Lung (tissue), 11 donors: ENCODE measurements at regions not wholly inside any gene's neighbourhood (a gene's known extent, or its start where the extent isn't known, plus 50 kb on each side); places are given as distances from the start of the nearest gene placed in this dataset.

ENCODE experiments used
- ATAC-seq: fragments of 200-7000 bp; cut with Tn5 transposase; one replicate; pipeline ENCODE4 v1.9.1; 2020; ENCODE audit warnings: moderate number of reproducible peaks; ENCODE audit not compliant: insufficient read depth, low FRiP score
- DNase-seq, 3 donors: peaks; one replicate each; pipeline ENCODE4 v3.0.0-alpha.2; 2013 to 2017
- H3K27ac ChIP-seq, 2 donors: one replicate each; pipeline ENCODE4 v1.5.1; 2013; ENCODE audit warnings: mild to moderate bottlenecking in 2 of 2, moderate library complexity in 2 of 2, control low read depth in 1 of 2, inconsistent platforms in 1 of 2, low read depth in 1 of 2, low read length in 1 of 2
- H3K27me3 ChIP-seq, 3 donors: one replicate each; pipeline ENCODE4 v1.5.1; 2013; ENCODE audit warnings: low read length in 2 of 3; ENCODE audit not compliant: control insufficient read depth in 3 of 3, insufficient read depth in 3 of 3
- H3K36me3 ChIP-seq, 4 donors: one replicate each; pipeline ENCODE4 v1.5.1; 2013; ENCODE audit warnings: low read length in 4 of 4, mild to moderate bottlenecking in 1 of 4, moderate library complexity in 1 of 4; ENCODE audit not compliant: control insufficient read depth in 4 of 4, insufficient read depth in 4 of 4
- H3K4me1 ChIP-seq, 5 donors: one replicate each; pipeline ENCODE4 v1.5.1; 2013; ENCODE audit warnings: low read length in 5 of 5, mild to moderate bottlenecking in 2 of 5, moderate library complexity in 1 of 5; ENCODE audit not compliant: control insufficient read depth in 5 of 5, insufficient read depth in 5 of 5
- H3K4me3 ChIP-seq: one replicate; pipeline ENCODE4 v1.5.1; 2013; ENCODE audit warnings: mild to moderate bottlenecking, control low read depth, moderate library complexity
- H3K9ac ChIP-seq, 2 donors: one replicate each; pipeline ENCODE4 v1.5.1; 2013; ENCODE audit warnings: low read length in 2 of 2, control low read depth in 1 of 2; ENCODE audit not compliant: insufficient read depth in 1 of 2
- H3K9me3 ChIP-seq, 4 donors: one replicate each; pipeline ENCODE4 v1.5.1; 2013; ENCODE audit warnings: low read length in 3 of 4, mild to moderate bottlenecking in 1 of 4, moderate library complexity in 1 of 4; ENCODE audit not compliant: control insufficient read depth in 4 of 4, insufficient read depth in 3 of 4
- WGBS, 2 donors: extraction: QIAGEN DNeasy Blood & Tissue Kit; methylation state at CpG; one replicate each; pipeline ENCODE4 v1.1.7; 2013; 5-methylcytosine and 5-hydroxymethylcytosine counted together
- TF ChIP-seq, protein P1 (sequence below): IDR thresholded peaks from 2 replicates; pipeline ENCODE4 v1.5.1; 2012; ENCODE audit warnings: mild to moderate bottlenecking; ENCODE audit errors: control extremely low read depth, extremely low read depth
- donor health status: control.
- donor health status: control.
- donor health status: Bipolar disorder and iron deficiency.
- donor health status: healthy.
- donor health status: DM: yes; HTN: yes; CAD: no.

- no peaks in the 10 kb centered on the region for H3K27me3 ChIP-seq
- H3K4me3 ChIP-seq, result no peak overlapping the region
- H3K36me3 ChIP-seq, result no peaks in the 10 kb centered on the region
- no peak for ATAC-seq
- H3K27ac ChIP-seq, result no peak overlapping the region
- H3K9me3 ChIP-seq, result no peaks in the 10 kb centered on the region
- TF ChIP-seq, protein P1, sequence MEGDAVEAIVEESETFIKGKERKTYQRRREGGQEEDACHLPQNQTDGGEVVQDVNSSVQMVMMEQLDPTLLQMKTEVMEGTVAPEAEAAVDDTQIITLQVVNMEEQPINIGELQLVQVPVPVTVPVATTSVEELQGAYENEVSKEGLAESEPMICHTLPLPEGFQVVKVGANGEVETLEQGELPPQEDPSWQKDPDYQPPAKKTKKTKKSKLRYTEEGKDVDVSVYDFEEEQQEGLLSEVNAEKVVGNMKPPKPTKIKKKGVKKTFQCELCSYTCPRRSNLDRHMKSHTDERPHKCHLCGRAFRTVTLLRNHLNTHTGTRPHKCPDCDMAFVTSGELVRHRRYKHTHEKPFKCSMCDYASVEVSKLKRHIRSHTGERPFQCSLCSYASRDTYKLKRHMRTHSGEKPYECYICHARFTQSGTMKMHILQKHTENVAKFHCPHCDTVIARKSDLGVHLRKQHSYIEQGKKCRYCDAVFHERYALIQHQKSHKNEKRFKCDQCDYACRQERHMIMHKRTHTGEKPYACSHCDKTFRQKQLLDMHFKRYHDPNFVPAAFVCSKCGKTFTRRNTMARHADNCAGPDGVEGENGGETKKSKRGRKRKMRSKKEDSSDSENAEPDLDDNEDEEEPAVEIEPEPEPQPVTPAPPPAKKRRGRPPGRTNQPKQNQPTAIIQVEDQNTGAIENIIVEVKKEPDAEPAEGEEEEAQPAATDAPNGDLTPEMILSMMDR, result no peak
- no peaks in the 10 kb centered on the region for H3K4me1 ChIP-seq
- no peak for DNase-seq
- 72 to 87% methylated on average over 3 of the region's 3 CpGs for WGBS, 2 donors
- no peak overlapping the region for H3K9ac ChIP-seq
Observed at GRCh38 chr2:47298771-47299170, 70.3 kb upstream of the EPCAM start.

GRCh38 chr2:47297767-47298425 is 71.2 kb upstream of the EPCAM start:
- no peak overlapping the region for H3K27ac ChIP-seq
- no peak overlapping the region for H3K9ac ChIP-seq
- H3K9me3 ChIP-seq, result no peaks in the 10 kb centered on the region
- WGBS, 2 donors, result 83 to 84% methylated on average over 7 of the region's 7 CpGs
- no peak overlapping the region for H3K4me3 ChIP-seq
- H3K4me1 ChIP-seq, result no peaks in the 10 kb centered on the region
- DNase-seq (no peak), ATAC-seq (no peak)
- H3K27me3 ChIP-seq, result no peaks in the 10 kb centered on the region
- TF ChIP-seq, protein P1, result no peak
- H3K36me3 ChIP-seq, result no peaks in the 10 kb centered on the region

DNA sequence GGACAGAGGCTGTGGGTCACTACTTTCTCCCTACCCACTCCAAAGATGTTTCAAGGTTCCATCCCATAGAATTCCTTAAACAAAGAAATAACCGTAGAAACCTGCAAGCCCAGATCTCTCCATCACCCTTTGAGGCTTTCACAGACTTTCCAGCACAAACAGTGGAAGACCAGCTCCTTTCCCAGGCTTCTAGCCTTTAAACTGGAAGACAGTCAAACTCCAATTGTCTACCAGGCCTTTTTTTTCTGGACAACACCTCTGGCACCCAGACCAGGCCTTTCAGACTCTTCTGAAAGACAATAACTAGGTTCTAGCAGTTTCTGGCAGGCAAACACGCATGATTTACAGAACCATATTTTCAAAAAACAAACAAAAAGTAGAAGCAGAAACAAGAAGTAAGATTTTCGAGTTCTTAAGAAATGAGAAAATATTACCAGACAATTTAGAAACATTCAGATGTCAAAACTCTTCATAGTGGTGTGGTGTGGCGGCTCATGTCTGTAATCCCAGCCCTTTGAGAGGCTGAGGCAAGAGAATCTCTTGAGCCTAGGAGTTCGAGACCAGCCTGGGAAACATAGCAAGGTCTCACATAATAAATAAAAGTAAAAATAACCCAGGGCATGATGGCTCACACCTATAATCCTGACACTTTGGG is 73.0 kb upstream of the EPCAM start:
- peak overlapping the region in 1 of 2 donors; percentile 6 for H3K27ac ChIP-seq
- H3K4me3 ChIP-seq, result no peak overlapping the region
- no peaks in the 10 kb centered on the region for H3K27me3 ChIP-seq
- H3K36me3 ChIP-seq, result no peaks in the 10 kb centered on the region
- TF ChIP-seq, protein P1, result no peak
- 49 to 77% methylated on average over 5 of the region's 5 CpGs for WGBS, 2 donors
- no peaks in the 10 kb centered on the region for H3K4me1 ChIP-seq
- DNase-seq, result no peak
- H3K9me3 ChIP-seq, result no peaks in the 10 kb centered on the region
- no peak for ATAC-seq
- H3K9ac ChIP-seq, result no peak overlapping the region
